ENCODE measurements at regions not wholly inside any gene's neighbourhood (a gene's known extent, or its start where the extent isn't known, plus 50 kb on each side); places are given as distances from the start of the nearest gene placed in this dataset.
"Not testable (repeated sequence)": the region's sequence is repeated elsewhere in the genome, so short reads cannot be mapped to it uniquely, and the experiment has no call there.

DNA sequence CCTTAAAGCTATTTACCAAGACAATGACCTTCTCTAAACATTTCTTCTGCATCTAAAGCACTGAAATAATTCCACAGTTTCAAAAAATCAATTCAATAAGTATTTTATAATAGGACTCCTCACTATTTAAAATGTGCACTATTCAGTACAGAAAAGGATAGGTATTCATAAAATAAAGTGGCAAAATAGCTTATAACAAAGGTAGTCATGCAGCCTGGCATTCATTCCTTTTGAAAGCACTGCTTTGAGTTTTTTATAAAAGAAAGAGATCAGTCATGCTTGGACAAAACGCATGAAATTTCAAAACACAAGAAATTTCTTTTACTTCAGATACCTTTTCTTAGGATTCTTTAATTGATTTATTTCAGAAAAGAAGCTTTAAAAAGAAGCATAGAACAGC is 689.7 kb upstream of the PHF14 start:
- no peak for DNase-seq (ENCODE audit: low read depth)

DNA sequence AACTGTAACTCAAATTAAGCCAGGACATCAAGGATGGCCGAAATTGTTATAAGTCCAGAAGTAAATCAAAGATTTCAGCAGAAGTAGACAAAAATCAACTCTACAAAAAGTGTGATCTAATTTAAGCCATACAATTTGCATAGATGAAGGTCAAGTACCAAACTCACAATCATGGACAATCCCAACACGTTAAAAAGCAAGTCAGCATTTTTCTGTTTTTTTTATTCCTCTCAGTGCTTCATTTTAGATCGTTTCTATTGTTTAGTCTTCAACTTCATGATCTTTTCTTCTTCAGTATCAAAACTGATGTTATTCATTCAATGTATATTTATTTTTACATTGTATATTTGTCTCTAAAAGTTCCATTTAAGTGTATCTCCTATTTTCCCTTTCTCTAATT is 674.3 kb upstream of the PHF14 start:
- DNase-seq (ENCODE audit: low read depth) = no peak

DNA sequence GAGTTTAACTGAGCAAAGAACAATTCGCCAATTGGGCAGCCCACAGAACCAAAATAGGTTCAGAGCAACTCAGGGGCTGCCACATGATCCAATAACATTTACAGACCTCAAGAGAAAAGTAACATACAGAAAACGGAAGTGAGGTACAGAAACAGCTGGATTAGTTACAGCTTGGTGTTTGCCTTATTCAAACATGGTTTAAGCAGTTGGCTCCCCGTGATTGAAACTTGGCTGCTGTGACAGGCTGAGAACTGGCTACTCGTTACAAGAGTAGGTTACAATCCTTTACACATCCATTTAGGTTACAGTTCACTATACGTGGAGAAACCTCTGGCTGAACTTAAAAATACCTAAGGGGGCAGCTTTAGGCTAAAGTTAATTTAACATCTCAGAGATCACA is 673.1 kb upstream of the PHF14 start:
- DNase-seq (ENCODE audit: low read depth) = no peak

DNA sequence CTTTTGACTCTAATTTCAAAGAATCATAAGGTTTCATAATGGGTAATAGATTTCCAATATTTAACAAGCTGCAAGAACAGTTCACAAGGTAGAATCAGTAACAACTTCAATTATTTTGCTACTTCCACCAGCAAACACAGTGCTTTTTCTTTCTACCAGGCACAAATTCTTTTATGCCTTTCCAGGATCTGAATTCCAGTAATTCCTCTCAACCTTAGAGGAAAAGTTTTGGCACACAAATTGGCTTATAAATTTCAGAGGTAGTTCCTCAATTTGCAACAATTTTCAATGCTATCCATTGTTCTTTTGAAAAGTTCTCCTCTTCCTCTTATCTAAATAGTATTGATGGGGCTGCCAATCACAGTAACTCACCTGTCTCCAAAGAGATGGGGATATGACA is 665.4 kb upstream of the PHF14 start:
- no peak for DNase-seq (ENCODE audit: low read depth)

DNA sequence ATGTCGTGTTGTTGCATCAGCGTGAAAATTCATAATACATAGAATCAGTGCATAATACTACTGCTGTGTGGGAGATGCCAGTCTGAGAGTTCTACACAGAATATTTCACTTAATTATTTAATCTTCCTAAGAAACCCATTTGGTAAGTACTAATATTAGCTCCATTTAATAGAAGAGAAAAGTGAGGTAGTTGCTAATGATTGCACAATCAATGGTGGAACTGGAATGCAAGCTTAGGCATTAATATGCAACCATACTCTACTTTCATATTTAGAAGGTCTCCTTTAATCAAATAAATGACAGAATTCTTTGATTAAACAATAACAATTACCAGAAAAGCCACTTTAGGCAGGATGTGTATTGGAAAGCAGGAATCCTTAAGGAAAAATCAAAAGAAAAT is 660.7 kb upstream of the PHF14 start:
- no peak for DNase-seq (ENCODE audit: low read depth)

DNA sequence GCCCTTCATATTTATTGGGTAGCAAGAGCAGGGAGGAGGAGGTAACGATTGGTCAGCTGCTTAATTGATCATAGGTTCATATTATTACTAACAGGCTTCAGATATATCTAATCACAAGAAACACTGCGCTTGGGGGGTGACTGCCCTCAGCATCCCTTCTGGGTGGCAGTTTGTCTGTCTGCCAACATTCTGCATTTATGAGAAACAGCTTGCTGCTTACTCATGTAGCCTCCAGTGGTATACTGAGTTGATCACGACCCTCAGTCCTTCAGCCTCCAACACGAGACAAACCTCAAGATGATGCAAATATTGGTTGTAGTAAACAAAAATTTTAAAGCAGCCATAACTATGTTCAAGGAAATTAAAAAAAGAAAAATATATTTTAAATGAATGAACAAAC is 657.8 kb upstream of the PHF14 start:
- DNase-seq (ENCODE audit: low read depth) = no peak

DNA sequence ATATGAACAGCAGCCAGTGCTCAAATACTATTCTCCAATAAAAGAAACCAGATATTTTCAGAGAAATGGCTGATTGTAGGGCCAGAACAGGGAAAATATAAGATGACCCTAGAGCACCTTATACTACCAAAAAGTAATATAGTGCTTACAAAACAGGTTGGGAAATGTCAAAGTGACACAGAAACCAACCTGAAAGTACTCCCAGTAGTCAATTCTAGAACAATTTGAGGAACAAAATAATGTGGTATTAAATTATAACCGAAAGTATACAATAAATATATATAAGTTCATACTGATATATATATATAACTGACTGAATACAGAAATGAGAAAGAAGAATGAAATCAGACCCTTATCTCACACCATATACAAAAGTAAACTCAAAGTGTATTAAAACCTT is 657.2 kb upstream of the PHF14 start:
- DNase-seq (ENCODE audit: low read depth) = no peak

DNA sequence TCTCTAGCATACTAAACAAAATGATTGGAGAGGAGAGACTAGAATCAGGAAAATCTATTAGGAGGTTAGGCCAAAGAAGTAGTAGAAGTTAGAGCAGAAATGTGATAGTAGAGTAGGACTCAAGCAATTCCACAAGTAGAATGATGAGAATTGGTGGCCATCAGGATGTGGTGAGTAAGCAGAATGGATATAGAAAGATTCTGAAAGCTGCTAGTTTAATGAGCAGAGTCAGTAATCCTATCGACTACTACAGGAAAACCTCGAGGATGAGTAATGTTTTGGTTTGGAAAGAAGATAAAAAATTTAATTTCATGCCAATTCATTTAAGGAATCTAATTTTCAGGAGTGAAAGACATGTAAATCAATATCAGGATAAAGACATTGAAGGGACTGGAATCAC is 648.3 kb upstream of the PHF14 start:
- no peak for DNase-seq (ENCODE audit: low read depth)

DNA sequence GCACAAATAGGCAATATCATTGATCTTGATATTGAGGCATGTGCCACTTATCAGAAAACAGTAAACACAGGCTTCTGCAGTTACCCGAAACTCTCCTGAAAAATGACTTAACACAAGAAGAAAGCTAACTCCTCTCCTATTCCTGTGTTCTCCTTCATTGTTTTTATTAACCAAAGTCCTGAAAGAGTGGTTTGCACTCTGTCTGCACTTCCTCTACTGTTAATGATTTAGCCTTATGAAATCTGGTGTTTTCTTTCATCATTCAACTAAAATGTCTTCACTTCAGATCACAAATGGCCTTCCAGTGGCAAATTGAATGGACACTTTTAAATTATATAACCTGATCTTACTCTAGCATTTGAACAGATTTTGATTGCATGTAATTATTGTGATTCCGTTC is 630.6 kb upstream of the PHF14 start:
- no peak for DNase-seq (ENCODE audit: low read depth)

DNA sequence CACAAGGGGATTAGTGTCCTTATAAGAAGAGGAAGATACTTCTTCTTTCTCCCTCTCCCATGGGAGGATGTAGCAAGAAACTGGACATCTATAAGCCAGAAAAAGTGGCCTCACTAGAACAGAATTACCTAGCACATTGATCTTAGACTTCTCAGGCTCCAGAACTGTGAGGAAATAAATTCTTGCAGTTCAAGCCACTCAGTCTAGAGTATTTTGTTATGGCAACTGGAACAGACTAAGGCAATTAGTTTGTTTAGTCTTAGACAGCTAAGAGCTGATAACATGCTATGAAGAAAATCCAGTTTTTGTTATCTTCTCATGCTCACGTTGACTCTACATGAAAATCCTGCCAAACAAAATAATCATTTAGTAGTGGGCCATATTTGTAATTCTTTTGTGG is 627.6 kb upstream of the PHF14 start:
- DNase-seq (ENCODE audit: low read depth) = no peak

DNA sequence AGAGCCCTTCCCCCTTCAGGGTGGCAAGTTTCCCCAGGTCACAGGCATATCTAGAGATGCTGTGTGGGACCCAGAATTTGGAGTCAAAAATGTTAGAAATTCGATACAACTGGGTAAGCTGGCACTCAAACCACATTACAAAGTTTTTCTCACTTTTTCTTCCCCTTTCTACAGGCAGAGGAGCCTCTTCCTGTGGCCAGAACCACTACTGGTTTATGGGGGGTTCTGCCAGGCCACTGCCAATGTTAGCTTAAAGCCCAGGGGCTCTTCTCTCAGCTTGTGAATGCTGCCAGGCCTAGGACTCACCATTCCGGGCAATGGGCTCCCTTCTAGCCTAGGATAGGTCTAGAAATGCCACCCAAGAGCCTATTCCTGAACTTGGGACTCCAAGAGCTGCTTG is 617.9 kb upstream of the PHF14 start:
- no peak for DNase-seq (ENCODE audit: low read depth)

DNA sequence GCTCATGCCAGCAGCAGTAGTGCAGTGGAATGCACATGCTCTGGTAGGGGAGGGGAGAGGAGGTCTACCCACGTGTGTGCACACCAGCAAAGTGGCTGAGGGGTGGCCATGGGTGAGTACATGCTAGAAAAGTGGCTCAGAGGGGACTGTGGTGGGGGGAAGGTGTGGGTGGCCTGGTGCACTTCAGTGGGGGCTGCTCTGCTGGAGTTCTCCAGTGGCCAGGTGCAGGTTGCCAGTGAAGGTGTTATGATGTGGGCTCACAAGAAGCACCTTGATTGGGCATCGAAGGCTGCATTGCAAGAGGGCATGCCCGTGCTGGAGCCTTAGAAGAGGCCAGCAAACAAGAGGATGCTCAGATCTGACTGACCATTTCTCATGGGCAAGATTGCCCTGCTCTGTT is 613.6 kb upstream of the PHF14 start:
- DNase-seq (ENCODE audit: low read depth) = no peak

DNA sequence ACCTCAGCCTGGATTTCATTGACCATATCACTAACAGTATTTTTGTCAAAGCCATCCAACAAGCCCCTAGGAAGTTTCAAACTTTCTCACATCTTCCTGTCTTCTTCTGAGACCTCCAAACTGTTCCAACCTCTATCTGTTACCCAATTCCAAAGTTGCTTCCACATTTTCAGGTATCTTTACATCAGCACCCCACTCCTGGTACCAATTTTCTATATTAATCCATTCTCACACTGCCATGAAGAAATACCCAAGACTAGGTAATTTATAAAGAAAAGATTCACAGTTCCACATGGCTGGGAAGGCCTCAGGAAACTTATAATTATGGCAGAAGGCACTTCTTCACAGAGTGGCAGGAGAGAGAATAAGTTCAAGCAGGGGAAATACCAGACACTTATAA is 571.9 kb upstream of the PHF14 start:
- DNase-seq (ENCODE audit: low read depth) = no peak

DNA sequence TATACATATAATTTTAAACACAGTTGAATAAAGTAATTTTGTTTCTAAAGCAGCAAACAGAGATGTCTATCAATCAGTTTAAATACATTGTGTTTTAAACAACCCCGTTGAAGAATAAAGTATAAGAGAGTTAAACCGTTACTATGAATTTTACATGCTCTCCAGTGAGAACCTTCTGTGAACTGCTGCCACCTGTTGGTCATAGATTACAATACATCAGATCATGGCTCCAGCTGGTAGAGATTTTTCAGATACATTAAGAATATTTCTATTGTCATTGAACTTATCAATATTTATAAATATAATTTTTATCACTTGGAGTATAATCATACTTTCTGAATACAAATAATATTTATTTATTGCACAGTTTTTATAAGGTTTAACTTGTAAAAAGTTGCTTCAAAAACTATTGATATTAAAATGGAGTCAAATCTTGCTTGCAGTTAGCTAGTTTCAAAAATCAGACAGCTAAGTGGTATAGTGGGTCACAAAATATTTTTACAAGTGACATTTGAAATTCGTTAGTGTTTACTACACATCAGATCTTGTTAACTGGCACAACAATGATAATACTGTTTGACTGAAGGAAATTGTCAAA is 561.2 kb upstream of the PHF14 start:
- no peak for DNase-seq (ENCODE audit: low read depth)

DNA sequence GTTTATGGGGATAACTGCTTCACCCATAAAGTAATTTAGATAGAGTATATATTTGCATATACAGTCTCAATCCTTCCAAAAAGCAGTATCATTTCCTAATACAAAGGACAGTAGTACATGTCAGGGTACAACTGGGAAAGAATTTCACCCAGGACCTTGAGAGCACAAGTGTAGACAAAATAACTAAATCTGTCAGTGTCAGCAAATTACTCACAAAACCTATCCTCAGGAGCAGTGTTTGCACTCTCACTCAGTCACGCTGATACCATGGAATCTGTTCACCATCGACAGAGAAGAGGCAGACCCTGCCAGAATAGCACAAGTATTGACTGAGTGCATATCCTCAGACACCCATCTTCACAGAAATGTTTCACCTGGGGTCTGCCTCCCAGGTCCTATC is 554.7 kb upstream of the PHF14 start:
- DNase-seq (ENCODE audit: low read depth) = no peak

DNA sequence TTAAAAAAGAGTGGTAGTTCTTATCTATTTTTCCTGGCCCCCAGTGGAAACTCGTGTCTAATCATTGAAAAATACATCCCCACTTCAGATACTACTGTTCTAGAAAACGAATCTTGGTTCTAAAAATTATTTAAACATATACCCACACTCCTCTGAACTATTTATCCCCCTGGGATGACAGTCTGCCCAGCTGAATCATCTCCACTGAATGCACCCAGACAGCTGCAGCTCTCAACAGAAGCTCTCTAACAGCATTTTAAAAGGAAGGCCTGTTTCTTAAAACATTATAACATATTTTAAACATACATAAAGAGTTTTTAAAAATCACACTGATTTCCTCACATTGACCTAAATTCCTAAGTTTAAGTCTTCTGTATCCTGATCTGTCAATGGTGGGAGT is 544.6 kb upstream of the PHF14 start:
- no peak for DNase-seq (ENCODE audit: low read depth)

DNA sequence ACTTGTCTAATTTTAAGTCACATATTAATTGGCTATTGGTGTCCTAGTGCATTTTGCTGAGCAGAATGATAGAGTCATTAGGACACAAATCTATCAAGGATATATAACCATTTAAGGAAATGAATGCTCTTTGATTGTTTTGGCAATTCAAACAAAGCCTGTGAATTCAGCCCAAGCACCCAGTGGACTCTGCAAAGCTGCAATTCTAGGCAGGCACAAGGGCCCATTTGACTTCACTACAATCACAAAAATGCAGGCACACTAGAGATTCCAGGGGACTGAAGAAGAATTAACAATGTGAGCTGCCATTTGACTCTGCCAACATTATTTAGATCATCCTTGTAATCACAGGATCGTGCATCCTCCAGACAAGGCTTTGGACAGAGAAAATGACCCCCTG is 544.2 kb upstream of the PHF14 start:
- DNase-seq (ENCODE audit: low read depth) = no peak

DNA sequence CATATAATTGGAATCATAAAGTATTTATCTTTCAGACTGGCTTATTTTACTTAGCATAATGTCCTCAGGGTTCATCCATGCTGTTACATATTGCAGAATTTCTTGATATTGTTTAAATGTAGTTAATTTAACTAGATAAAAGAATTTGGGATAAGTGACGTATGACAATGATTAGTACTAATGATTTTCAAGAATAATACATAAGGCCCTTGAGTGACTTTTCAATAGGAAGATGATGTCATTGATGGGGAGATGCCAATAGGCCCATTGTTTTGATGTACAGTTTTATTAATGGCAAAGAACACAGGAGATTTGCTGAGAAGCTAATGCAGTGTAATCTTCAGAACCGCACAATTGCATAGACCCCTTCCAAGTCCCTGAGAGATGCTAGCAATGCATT is 537.4 kb upstream of the PHF14 start:
- DNase-seq (ENCODE audit: low read depth) = no peak

DNA sequence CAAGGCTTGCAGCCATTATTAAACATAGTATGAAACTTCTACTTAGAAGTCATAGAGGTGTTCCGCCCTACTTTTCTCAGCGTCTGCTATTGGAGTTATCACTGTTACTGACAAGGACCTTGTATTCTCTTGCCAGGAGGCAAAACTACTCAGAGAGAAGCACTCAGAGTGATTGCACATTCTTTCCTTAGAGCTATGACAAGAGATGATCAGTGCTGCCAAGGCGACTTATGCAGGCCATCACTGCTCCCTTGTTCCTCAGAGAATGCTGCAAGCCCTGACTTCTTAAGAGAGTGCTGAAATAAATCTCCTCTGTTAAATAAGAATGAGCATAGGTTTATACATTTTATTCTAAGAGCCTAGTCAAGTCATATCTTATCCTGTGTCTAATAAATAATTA is 534.6 kb upstream of the PHF14 start:
- no peak for DNase-seq (ENCODE audit: low read depth)

DNA sequence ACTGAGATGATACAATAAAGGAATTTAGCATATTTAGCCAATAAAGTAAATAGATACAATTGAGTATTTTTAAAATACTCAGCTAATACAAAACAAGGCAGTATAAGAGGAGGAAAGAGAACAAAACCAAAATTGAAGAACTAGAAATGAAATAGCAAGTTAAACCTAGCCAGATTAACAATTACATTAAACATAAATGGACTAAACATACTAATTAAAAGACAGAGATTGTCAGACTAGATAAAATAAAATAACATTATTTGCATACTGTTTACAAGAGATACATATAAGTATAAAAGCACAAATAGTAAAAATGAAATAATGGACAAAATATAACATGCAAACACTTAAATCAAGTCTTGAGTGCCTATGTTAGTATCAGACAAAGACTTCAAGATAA is 517.7 kb upstream of the PHF14 start:
- DNase-seq (ENCODE audit: low read depth) = no peak

DNA sequence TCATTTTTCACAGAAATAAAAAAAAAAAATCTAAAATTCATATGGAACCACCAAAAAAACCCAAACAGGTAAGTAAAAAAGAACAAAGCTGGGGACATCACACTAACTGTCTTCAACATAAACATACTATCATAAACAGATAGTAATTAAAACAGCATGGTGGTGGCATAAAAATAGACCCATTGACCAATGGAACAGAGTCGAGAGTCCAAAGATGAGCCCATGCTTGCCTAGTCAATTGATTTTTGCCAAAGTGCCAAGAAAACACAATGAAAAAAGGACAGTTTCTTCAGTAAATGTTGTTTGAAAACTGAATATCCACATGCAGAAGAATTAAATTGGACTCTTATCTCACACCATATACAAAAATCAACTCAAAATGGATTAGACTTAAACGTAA is 513.2 kb upstream of the PHF14 start:
- no peak for DNase-seq (ENCODE audit: low read depth)

DNA sequence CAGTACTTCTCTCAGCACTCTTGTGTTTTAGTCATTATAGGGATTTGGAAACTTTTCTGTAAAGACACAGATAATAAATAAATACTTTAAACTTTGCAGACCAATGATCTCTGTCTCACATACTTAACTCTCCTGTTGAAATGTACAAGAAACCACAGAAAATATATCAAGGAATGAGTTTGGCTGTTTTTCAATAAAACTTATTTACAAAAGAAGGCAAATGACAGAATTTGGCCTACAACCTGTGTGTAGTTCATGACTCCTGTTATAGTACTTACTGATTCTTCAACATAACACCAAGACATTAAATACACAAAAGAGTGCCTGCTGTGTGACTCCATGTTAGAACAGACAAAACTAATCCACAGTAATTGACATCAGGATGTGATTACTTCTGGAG is 510.0 kb upstream of the PHF14 start:
- DNase-seq (ENCODE audit: low read depth) = no peak

DNA sequence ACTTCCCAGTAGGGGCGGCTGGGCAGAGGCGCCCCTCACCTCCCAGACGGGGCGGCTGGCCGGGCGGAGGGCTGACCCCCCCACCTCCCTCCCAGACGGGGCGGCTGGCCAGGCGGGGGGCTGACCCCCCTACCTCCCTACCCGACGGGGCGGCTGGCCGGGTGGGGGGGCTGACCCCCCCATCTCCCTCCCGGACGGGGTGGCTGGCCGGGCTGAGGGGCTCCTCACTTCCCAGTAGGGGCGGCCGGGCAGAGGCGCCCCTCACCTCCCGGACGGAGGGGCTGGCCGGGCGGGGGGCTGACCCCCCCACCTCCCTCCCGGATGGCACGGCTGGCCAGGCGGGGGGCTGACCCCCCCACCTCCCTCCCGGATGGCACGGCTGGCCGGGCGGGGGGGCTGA is 508.1 kb upstream of the PHF14 start:
- not testable (repeated sequence) for DNase-seq (ENCODE audit: low read depth)

DNA sequence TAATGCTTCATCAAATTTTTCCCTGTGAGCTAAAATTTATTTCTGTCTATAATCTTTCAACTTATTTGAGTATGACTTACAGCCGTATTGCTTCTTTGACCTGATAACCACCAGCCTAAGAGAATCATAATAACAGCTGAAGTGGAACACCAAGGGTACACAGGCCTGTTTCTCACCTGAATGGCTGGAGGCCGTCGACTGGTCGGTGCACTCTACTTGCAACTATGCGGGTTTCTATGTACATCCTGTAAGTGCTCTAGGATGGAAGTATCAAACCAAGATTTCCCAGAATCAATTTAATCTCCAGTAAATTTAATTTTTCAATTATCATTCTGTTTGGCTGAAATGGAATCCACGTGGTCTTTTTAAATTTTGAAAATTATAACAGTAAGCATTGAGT is 504.8 kb upstream of the PHF14 start:
- no peak for DNase-seq (ENCODE audit: low read depth)

DNA sequence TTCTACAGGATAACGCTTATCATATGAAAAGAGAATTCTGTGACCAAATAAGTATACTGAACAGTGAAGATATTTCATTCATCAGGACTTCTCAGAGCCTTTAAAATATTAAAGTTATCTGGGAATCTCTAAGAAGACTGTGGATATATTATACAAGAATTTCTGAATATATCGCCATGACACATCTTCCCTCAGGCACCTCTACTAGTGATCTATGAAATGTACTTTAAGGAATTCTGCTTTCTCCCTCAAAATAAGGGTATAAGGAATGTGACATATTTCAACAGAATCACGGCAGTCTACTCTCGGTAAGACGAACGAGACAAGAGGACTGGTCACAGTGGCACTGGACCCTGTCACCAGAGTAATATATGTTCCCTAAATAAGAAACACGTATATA is 504.2 kb upstream of the PHF14 start:
- DNase-seq (ENCODE audit: low read depth) = no peak
